ENCODE measurements at regions not wholly inside any gene's neighbourhood (a gene's known extent, or its start where the extent isn't known, plus 50 kb on each side); places are given as distances from the start of the nearest gene placed in this dataset.

GRCh38 chr20:57043669-57044268 lies 222.7 kb downstream of the BMP7 start:
- TF ChIP-seq CTCF (conservative IDR thresholded peaks at IDR 0.05; ENCODE audit: low read length) (no peak), EZH2phosphoT487 (IDR thresholded peaks at IDR 0.05; ENCODE audit: borderline replicate concordance, low read depth, low read length) (no peak)

Measured in OCI-LY7 (cell line).